ENCODE measurements at regions not wholly inside any gene's neighbourhood (a gene's known extent, or its start where the extent isn't known, plus 50 kb on each side); places are given as distances from the start of the nearest gene placed in this dataset.

GRCh38 chr1:55322842-55323241 lies 107.7 kb upstream of the USP24 start:
- Histone ChIP-seq H3K36me3 (ENCODE audit: control insufficient read depth in 4 of 4, insufficient read depth in 4 of 4, low read length in 4 of 4) (no peaks in the 10 kb centered on the region), H3K9ac (ENCODE audit: insufficient read depth in 1 of 2, low read length in 2 of 2) (no peak overlapping the region), H3K9me3 (ENCODE audit: control insufficient read depth in 4 of 4, insufficient read depth in 3 of 4, low read length in 3 of 4) (no peaks in the 10 kb centered on the region), H3K4me3 (no peak overlapping the region), H3K27ac (ENCODE audit: low read depth in 1 of 2, low read length in 1 of 2) (no peak overlapping the region), H3K27me3 (ENCODE audit: control insufficient read depth in 3 of 3, insufficient read depth in 3 of 3, low read length in 2 of 3) (no peaks in the 10 kb centered on the region), H3K4me1 (ENCODE audit: control insufficient read depth in 5 of 5, insufficient read depth in 5 of 5, low read length in 5 of 5) (peaks cover 0 to 5% (median 1%) of the 10 kb centered on the region in 5 donors)
- WGBS, 2 donors = 75 to 93% methylated on average over 1 of the region's 1 CpG
- no peak for ATAC-seq (ENCODE audit: insufficient read depth, low FRiP score)
- TF ChIP-seq CTCF (IDR thresholded peaks at IDR 0.05; ENCODE audit: control extremely low read depth, extremely low read depth) = no peak
- no peak for DNase-seq

GRCh38 chr1:55321942-55322341 lies 106.8 kb upstream of the USP24 start:
- Histone ChIP-seq H3K9ac (ENCODE audit: insufficient read depth in 1 of 2, low read length in 2 of 2) (no peak overlapping the region), H3K9me3 (ENCODE audit: control insufficient read depth in 4 of 4, insufficient read depth in 3 of 4, low read length in 3 of 4) (no peaks in the 10 kb centered on the region), H3K4me1 (ENCODE audit: control insufficient read depth in 5 of 5, insufficient read depth in 5 of 5, low read length in 5 of 5) (peaks cover 0 to 5% (median 3%) of the 10 kb centered on the region in 5 donors), H3K27ac (ENCODE audit: low read depth in 1 of 2, low read length in 1 of 2) (no peak overlapping the region), H3K27me3 (ENCODE audit: control insufficient read depth in 3 of 3, insufficient read depth in 3 of 3, low read length in 2 of 3) (no peaks in the 10 kb centered on the region), H3K36me3 (ENCODE audit: control insufficient read depth in 4 of 4, insufficient read depth in 4 of 4, low read length in 4 of 4) (no peaks in the 10 kb centered on the region), H3K4me3 (no peak overlapping the region)
- no peak for TF ChIP-seq CTCF (IDR thresholded peaks at IDR 0.05; ENCODE audit: control extremely low read depth, extremely low read depth)
- ATAC-seq (ENCODE audit: insufficient read depth, low FRiP score) (no peak), DNase-seq (peak in 2 of 3 donors; percentile 67 to 80)
- WGBS, 2 donors = 53 to 77% methylated on average over 2 of the region's 2 CpGs

- 92 to 94% methylated on average over 2 of the region's 2 CpGs for whole genome bisulfite sequencing, 2 donors
- Histone ChIP-seq H3K27me3 (ENCODE audit: control insufficient read depth in 3 of 3, insufficient read depth in 3 of 3, low read length in 2 of 3) (no peaks in the 10 kb centered on the region), H3K9me3 (ENCODE audit: control insufficient read depth in 4 of 4, insufficient read depth in 3 of 4, low read length in 3 of 4) (no peaks in the 10 kb centered on the region), H3K4me1 (ENCODE audit: control insufficient read depth in 5 of 5, insufficient read depth in 5 of 5, low read length in 5 of 5) (peaks cover 0 to 5% (median 3%) of the 10 kb centered on the region in 5 donors), H3K4me3 (no peak overlapping the region), H3K27ac (ENCODE audit: low read depth in 1 of 2, low read length in 1 of 2) (no peak overlapping the region), H3K9ac (ENCODE audit: insufficient read depth in 1 of 2, low read length in 2 of 2) (no peak overlapping the region), H3K36me3 (ENCODE audit: control insufficient read depth in 4 of 4, insufficient read depth in 4 of 4, low read length in 4 of 4) (no peaks in the 10 kb centered on the region)
- DNase-seq (no peak), ATAC-seq (ENCODE audit: insufficient read depth, low FRiP score) (no peak)
- TF ChIP-seq CTCF (IDR thresholded peaks at IDR 0.05; ENCODE audit: control extremely low read depth, extremely low read depth) = no peak
Measured at GRCh38 chr1:55320891-55321290, 105.7 kb upstream of the USP24 start.

GRCh38 chr1:55318116-55318817 lies 103.1 kb upstream of the USP24 start:
- no peak overlapping the region for H3K27ac ChIP-seq (ENCODE audit: low read depth in 1 of 2, low read length in 1 of 2)
- peaks cover 0 to 5% (median 3%) of the 10 kb centered on the region in 5 donors for H3K4me1 ChIP-seq (ENCODE audit: control insufficient read depth in 5 of 5, insufficient read depth in 5 of 5, low read length in 5 of 5)
- H3K9me3 ChIP-seq (ENCODE audit: control insufficient read depth in 4 of 4, insufficient read depth in 3 of 4, low read length in 3 of 4) = no peaks in the 10 kb centered on the region
- TF ChIP-seq CTCF (IDR thresholded peaks at IDR 0.05; ENCODE audit: control extremely low read depth, extremely low read depth) = no peak
- no peaks in the 10 kb centered on the region for H3K36me3 ChIP-seq (ENCODE audit: control insufficient read depth in 4 of 4, insufficient read depth in 4 of 4, low read length in 4 of 4)
- no peaks in the 10 kb centered on the region for H3K27me3 ChIP-seq (ENCODE audit: control insufficient read depth in 3 of 3, insufficient read depth in 3 of 3, low read length in 2 of 3)
- 53 to 54% methylated on average over 6 of the region's 6 CpGs for WGBS, 2 donors
- H3K4me3 ChIP-seq = no peak overlapping the region
- H3K9ac ChIP-seq (ENCODE audit: insufficient read depth in 1 of 2, low read length in 2 of 2) = no peak overlapping the region
- ATAC-seq (ENCODE audit: insufficient read depth, low FRiP score) = no peak
- DNase-seq = no peak
